ENCODE measurements at regions not wholly inside any gene's neighbourhood (a gene's known extent, or its start where the extent isn't known, plus 50 kb on each side); places are given as distances from the start of the nearest gene placed in this dataset.

DNA sequence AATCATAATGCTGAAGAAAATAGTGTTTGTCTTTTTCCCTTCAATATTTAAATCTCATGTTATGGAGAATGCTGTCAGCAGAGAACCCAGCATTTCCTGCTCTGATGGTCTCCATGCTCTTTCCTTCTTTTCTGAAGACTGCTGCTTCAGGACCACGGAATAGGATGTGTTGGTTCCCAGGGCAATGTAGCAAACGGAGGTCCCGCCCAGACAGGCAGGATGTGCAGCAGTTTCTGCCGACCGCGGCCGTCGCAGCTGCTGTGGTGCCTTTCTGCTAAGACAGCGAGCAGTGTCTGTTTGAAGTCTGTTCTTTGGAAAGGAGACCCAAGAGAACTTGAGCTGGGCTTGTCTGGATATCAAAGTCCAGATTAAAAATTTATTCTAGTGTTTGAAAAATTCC is 654.3 kb downstream of the CCDC171 start:
- Mint-ChIP-seq H3K36me3 (ENCODE audit: insufficient read depth, unreplicated experiment) (no peaks in the 10 kb centered on the region), H3K4me3 (ENCODE audit: low read depth, unreplicated experiment) (no peak overlapping the region), H3K27ac (ENCODE audit: unreplicated experiment) (no peak overlapping the region), H3K27me3 (ENCODE audit: unreplicated experiment) (no peaks in the 10 kb centered on the region), H3K9me3 (ENCODE audit: low read depth, unreplicated experiment) (peaks cover 13% of the 10 kb centered on the region), H3K4me1 (ENCODE audit: low read depth, unreplicated experiment) (no peaks in the 10 kb centered on the region)
- CTCF ChIA-PET: no interaction called here
- TF ChIP-seq, protein P1, sequence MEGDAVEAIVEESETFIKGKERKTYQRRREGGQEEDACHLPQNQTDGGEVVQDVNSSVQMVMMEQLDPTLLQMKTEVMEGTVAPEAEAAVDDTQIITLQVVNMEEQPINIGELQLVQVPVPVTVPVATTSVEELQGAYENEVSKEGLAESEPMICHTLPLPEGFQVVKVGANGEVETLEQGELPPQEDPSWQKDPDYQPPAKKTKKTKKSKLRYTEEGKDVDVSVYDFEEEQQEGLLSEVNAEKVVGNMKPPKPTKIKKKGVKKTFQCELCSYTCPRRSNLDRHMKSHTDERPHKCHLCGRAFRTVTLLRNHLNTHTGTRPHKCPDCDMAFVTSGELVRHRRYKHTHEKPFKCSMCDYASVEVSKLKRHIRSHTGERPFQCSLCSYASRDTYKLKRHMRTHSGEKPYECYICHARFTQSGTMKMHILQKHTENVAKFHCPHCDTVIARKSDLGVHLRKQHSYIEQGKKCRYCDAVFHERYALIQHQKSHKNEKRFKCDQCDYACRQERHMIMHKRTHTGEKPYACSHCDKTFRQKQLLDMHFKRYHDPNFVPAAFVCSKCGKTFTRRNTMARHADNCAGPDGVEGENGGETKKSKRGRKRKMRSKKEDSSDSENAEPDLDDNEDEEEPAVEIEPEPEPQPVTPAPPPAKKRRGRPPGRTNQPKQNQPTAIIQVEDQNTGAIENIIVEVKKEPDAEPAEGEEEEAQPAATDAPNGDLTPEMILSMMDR (IDR thresholded peaks at IDR 0.05; ENCODE audit: unreplicated experiment): no peak
- no TSS peak for BruUV-seq (replicated peaks)
- intact Hi-C loops (cut with micrococcal nuclease; ENCODE audit: unreplicated experiment): no loop called here
- DNase-seq: peak; percentile 9

DNA sequence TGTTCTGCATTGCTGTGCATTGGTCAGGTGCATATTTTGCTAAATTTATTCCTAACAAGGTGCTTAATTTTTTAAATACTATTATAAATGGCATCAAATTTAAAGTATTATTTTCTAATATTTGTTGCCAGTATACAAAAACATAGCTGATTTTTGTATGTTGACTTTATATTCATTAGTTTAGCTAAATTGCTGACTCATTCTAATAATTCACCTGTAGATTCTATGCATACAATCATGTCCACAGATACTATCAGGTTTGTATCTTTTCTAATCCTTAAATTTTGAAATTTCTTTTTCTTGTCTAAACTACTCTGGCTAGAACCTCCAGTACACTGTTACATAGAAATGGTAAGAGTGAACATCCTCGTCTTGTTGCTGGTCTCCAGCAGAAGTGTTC is 657.6 kb downstream of the CCDC171 start:
- intact Hi-C loops (cut with micrococcal nuclease; ENCODE audit: unreplicated experiment): no loop called here
- Mint-ChIP-seq H3K9me3 (ENCODE audit: low read depth, unreplicated experiment) (peaks cover 12% of the 10 kb centered on the region), H3K27me3 (ENCODE audit: unreplicated experiment) (no peaks in the 10 kb centered on the region), H3K4me3 (ENCODE audit: low read depth, unreplicated experiment) (no peak overlapping the region), H3K4me1 (ENCODE audit: low read depth, unreplicated experiment) (peaks cover 8% of the 10 kb centered on the region), H3K27ac (ENCODE audit: unreplicated experiment) (no peak overlapping the region), H3K36me3 (ENCODE audit: insufficient read depth, unreplicated experiment) (no peaks in the 10 kb centered on the region)
- CTCF ChIA-PET: no interaction called here
- no peak for DNase-seq
- TF ChIP-seq, protein P1 (IDR thresholded peaks at IDR 0.05; ENCODE audit: unreplicated experiment): no peak
- no TSS peak for BruUV-seq (replicated peaks)

DNA sequence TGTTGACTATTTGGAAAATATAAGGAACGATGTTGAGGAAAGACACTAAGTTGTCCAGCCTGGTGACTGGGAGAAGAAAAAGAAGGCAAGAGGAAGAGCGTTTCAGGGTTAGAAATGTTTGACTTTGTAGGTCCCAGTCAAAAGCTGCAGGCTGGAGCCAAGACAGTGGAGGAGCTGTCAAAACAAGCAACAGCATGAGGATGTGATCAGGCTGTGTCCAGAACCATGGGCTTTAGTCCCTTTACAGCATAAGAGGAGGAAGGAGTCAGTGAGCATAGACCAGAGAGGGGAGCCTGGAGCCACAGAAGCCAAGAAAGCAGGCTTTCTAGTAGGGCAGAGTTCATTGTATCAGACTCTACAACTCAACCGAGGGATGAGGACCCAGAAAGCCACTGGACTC is 658.5 kb downstream of the BNC2 start:
- Mint-ChIP-seq H3K27ac (ENCODE audit: unreplicated experiment) (no peak overlapping the region), H3K27me3 (ENCODE audit: unreplicated experiment) (no peaks in the 10 kb centered on the region), H3K4me3 (ENCODE audit: low read depth, unreplicated experiment) (no peak overlapping the region), H3K36me3 (ENCODE audit: insufficient read depth, unreplicated experiment) (no peaks in the 10 kb centered on the region), H3K4me1 (ENCODE audit: low read depth, unreplicated experiment) (peaks cover 8% of the 10 kb centered on the region), H3K9me3 (ENCODE audit: low read depth, unreplicated experiment) (peaks cover 10% of the 10 kb centered on the region)
- TF ChIP-seq, protein P1 (IDR thresholded peaks at IDR 0.05; ENCODE audit: unreplicated experiment): no peak
- DNase-seq: no peak
- CTCF ChIA-PET: interaction anchor here (1.0 kb wide), 2 partner anchors 12 to 310 kb away, joined by 3 read pairs; no protein-coding TSS in a partner anchor
- BruUV-seq (replicated peaks): no TSS peak
- intact Hi-C loops (cut with micrococcal nuclease; ENCODE audit: unreplicated experiment): no loop called here

DNA sequence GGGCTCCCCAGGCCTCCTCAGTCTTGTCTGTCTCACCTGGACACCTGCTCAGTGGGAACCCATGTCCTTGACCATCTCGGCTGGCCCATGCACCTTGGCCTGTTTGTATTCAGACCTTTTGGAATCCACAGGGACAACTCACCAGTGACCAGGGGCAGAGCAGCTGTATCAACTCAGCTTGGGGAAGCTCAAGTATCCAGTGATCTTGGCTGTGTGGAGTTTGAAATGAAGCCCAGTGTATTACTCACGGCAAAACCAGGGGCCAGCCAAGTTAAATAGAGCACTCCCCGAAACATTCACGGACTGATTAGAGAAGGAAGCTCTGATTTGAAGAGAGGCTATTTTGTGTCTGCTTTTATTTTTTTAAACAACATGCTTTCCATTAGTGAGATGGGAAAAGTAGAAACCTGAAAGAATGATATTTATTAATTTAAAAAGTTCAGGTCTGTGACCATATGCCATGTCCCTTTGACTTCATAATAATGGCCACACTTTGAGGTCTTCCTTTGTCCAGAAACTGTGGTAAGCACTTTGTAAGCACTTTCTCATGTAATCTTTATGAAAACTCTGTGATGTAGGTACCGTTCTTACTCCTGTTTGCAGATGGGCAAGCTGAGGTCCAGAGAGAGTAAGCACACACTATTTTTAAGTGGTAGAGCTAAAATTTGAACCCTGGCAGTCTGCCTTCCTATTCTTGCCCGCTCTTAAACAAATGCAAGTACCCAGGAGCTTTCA is 656.5 kb downstream of the BNC2 start:
- Mint-ChIP-seq H3K4me1 (ENCODE audit: low read depth, unreplicated experiment) (peaks cover 8% of the 10 kb centered on the region), H3K4me3 (ENCODE audit: low read depth, unreplicated experiment) (no peak overlapping the region), H3K9me3 (ENCODE audit: low read depth, unreplicated experiment) (peaks cover 10% of the 10 kb centered on the region), H3K36me3 (ENCODE audit: insufficient read depth, unreplicated experiment) (no peaks in the 10 kb centered on the region), H3K27ac (ENCODE audit: unreplicated experiment) (no peak overlapping the region), H3K27me3 (ENCODE audit: unreplicated experiment) (no peaks in the 10 kb centered on the region)
- intact Hi-C loops (cut with micrococcal nuclease; ENCODE audit: unreplicated experiment): no loop called here
- BruUV-seq (replicated peaks): no TSS peak
- TF ChIP-seq, protein P1 (IDR thresholded peaks at IDR 0.05; ENCODE audit: unreplicated experiment): no peak
- CTCF ChIA-PET: interaction anchor here (0.7 kb wide), 1 partner anchor 524 kb away, joined by 3 read pairs; no protein-coding TSS in a partner anchor
- no peak for DNase-seq
